Activated CD8-positive, alpha-beta memory T cell treated with anti-CD3 and anti-CD28 coated beads, Interleukin-2, amount 10 ng/mL, durations not matched to agents 7 days and 5 days (primary cell): ENCODE measurements at regions not wholly inside any gene's neighbourhood (a gene's known extent, or its start where the extent isn't known, plus 50 kb on each side); places are given as distances from the start of the nearest gene placed in this dataset.

Experiments used
- ATAC-seq: fragments of 150-1000 bp; cut with Tn5 transposase; one replicate; pipeline ENCODE4 v1.10.0; 2021; ENCODE audit warnings: moderate library complexity
- CTCF ChIA-PET: fragments of 350-600 bp; sonication (Branson Sonifier 250); formaldehyde crosslinking; loops from one replicate; lab custom pipeline; 2021; ENCODE audit warnings: antibody characterized with exemption; lab: Charles Lee
- DNase-seq: peaks from one replicate; pipeline ENCODE4 v3.0.0-alpha.2; 2020
- H3K27ac Mint-ChIP-seq: one replicate; pipeline ENCODE4 v1.8.0; 2021; ENCODE audit warnings: mild to moderate bottlenecking, mixed read lengths
- H3K27me3 Mint-ChIP-seq: one replicate; pipeline ENCODE4 v1.8.0; 2021; ENCODE audit warnings: mixed read lengths
- H3K36me3 Mint-ChIP-seq: one replicate; pipeline ENCODE4 v1.8.0; 2021; ENCODE audit warnings: mild to moderate bottlenecking, mixed read lengths
- H3K4me1 Mint-ChIP-seq: one replicate; pipeline ENCODE4 v1.8.0; 2021; ENCODE audit warnings: mixed read lengths
- H3K4me3 Mint-ChIP-seq: one replicate; pipeline ENCODE4 v1.8.0; 2021; ENCODE audit warnings: mild to moderate bottlenecking, moderate library complexity, mixed read lengths
- H3K9me3 Mint-ChIP-seq: one replicate; pipeline ENCODE4 v1.8.0; 2022; ENCODE audit warnings: low read depth, mixed read lengths

GRCh38 chr13:105311094-105311493 lies 1224.4 kb downstream of the EFNB2 start:
- CTCF ChIA-PET, result no interaction called here
- no peak for DNase-seq
- ATAC-seq, result no peak
- Mint-ChIP-seq H3K4me3 (no peak overlapping the region), H3K9me3 (peaks cover 2% of the 10 kb centered on the region), H3K27ac (no peak overlapping the region), H3K36me3 (no peaks in the 10 kb centered on the region), H3K27me3 (no peaks in the 10 kb centered on the region), H3K4me1 (no peaks in the 10 kb centered on the region)

GRCh38 chr13:105307776-105308175 lies 1227.7 kb downstream of the EFNB2 start:
- ATAC-seq, result no peak
- Mint-ChIP-seq H3K27ac (no peak overlapping the region), H3K27me3 (no peaks in the 10 kb centered on the region), H3K4me3 (no peak overlapping the region), H3K4me1 (no peaks in the 10 kb centered on the region), H3K9me3 (no peaks in the 10 kb centered on the region), H3K36me3 (no peaks in the 10 kb centered on the region)
- CTCF ChIA-PET, result no interaction called here
- DNase-seq, result no peak

- Mint-ChIP-seq H3K4me1 (no peaks in the 10 kb centered on the region), H3K27me3 (no peaks in the 10 kb centered on the region), H3K4me3 (no peak overlapping the region), H3K36me3 (no peaks in the 10 kb centered on the region), H3K9me3 (no peaks in the 10 kb centered on the region), H3K27ac (no peak overlapping the region)
- DNase-seq (no peak), ATAC-seq (no peak)
- CTCF ChIA-PET, result no interaction called here
Observed at GRCh38 chr13:105297839-105298238, 1237.6 kb downstream of the EFNB2 start.

DNA sequence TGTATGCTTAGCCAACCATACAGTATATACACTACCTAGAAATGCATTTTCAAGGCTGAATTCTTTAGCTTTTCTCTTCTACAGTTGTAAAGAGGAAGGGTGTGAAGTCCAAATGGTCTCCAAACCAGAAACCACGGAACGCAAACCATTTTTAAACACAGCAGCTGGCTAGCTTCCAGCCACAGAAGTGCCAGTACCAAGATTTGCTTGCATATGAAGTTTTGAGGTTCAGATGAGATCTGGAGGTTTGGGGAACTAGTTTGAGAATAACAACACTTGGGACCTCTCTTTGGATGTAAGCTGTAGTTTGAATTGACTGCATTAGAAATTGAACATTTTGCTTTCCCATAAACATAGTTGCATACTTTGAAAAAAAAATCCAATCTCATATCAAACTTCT lies 1243.5 kb downstream of the EFNB2 start:
- H3K4me3 Mint-ChIP-seq, result no peak overlapping the region

DNA sequence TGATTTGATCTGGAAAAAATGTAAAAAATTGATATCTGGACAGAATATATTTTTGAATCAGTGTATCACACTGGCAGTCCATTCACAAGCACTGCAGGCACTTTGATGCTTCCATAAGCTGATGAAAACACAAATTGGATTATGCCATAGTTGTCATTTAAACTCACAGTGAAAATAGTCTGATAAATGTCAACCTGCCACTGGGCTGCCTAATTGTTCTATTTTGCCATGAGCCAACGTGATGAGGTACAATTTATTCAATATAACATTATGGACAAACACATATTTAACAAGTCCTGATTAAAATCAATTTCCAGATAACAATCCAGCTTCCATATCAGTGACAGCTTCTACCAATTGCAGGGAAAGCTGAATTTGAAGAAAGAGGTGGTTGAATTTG lies 1244.9 kb downstream of the EFNB2 start:
- Mint-ChIP-seq H3K36me3 (no peaks in the 10 kb centered on the region), H3K9me3 (no peaks in the 10 kb centered on the region), H3K4me1 (no peaks in the 10 kb centered on the region), H3K4me3 (no peak overlapping the region), H3K27ac (no peak overlapping the region), H3K27me3 (no peaks in the 10 kb centered on the region)
- CTCF ChIA-PET, result no interaction called here
- no peak for DNase-seq
- ATAC-seq, result no peak

More for the DNA sequence above, 1243.5 kb downstream of the EFNB2 start:
- Mint-ChIP-seq H3K4me1 (no peaks in the 10 kb centered on the region), H3K9me3 (no peaks in the 10 kb centered on the region), H3K36me3 (no peaks in the 10 kb centered on the region), H3K27me3 (no peaks in the 10 kb centered on the region), H3K27ac (no peak overlapping the region)
- DNase-seq (no peak), ATAC-seq (no peak)
- CTCF ChIA-PET, result no interaction called here

- CTCF ChIA-PET, result no interaction called here
- Mint-ChIP-seq H3K36me3 (no peaks in the 10 kb centered on the region), H3K9me3 (no peaks in the 10 kb centered on the region), H3K27me3 (no peaks in the 10 kb centered on the region), H3K27ac (no peak overlapping the region), H3K4me1 (no peaks in the 10 kb centered on the region), H3K4me3 (no peak overlapping the region)
- DNase-seq (no peak), ATAC-seq (no peak)
Observed at GRCh38 chr13:105285526-105285925, 1249.9 kb downstream of the EFNB2 start.

DNA sequence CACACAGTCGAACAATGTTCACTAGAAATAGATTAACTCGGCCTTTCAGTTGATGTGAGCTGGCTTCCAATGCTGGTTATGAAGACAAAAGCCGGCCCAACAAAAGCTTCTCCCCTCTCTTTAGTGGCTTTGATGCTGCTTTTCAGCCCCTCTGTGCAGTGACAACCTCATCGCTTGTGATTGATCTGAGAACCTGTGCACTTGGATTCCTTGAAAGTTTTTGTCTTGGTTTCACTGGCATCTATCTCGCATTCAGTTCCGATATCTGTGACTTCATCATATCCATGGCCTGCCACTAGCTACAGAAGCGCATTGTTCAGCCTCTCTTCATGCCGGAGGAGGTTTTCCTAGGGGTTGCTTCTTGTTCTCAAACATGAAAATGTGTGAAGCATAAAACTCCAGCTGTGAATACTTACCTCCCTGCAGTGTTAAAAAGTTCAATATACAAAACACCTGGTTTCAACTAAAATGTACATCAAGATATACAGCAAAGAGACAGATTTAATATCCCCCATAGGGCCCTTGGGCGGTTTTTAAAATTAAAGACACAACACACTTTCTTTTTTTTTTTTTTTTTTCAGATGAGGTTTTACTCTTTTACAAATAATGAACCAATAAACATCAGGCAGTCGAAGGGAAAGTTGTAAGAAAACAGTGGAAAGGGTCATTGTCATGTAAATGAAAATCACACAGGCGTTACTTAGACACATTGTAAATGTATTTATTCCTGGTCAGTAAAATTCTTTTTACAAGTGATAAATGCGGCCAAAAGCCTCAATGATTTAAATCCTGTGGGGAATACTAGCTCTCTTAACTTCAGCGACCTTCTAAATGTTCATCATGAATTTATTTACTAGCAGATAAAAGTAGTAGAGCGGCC lies 1252.8 kb downstream of the EFNB2 start:
- CTCF ChIA-PET, result interaction anchor here (0.6 kb wide), 1 partner anchor 1638 kb away, joined by 4 read pairs; no protein-coding TSS in a partner anchor
- H3K4me1 Mint-ChIP-seq, result no peaks in the 10 kb centered on the region
- ATAC-seq (no peak), DNase-seq (no peak)
- no peaks in the 10 kb centered on the region for H3K9me3 Mint-ChIP-seq
- H3K27me3 Mint-ChIP-seq, result no peaks in the 10 kb centered on the region
- H3K27ac Mint-ChIP-seq, result no peak overlapping the region
- H3K36me3 Mint-ChIP-seq, result no peaks in the 10 kb centered on the region
- no peak overlapping the region for H3K4me3 Mint-ChIP-seq

DNA sequence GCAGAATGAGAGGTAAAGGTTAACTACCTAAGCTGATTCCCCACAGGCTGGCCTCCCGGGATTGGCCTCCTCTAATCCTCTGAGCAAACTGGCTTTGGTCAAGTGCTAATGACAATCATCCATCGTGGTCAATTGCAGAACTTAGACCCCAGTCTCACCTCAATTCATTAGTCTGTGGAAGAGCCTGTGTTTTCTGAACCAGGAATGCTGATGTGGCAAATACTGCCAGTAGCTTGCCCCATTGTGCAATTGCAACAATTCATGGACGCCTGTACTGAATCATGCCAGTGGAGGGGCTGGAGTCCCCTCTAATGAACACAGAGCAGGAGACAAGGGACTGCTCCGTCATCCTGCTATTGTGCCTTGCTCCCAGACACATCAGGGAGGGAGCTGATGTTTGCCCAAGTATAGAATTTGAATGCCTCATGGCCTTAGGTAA lies 1256.5 kb downstream of the EFNB2 start:
- no peak overlapping the region for H3K27ac Mint-ChIP-seq
- H3K9me3 Mint-ChIP-seq, result no peaks in the 10 kb centered on the region
- no peaks in the 10 kb centered on the region for H3K36me3 Mint-ChIP-seq
- no peak for ATAC-seq
- H3K27me3 Mint-ChIP-seq, result no peaks in the 10 kb centered on the region
- CTCF ChIA-PET, result no interaction called here
- H3K4me1 Mint-ChIP-seq, result no peaks in the 10 kb centered on the region
- no peak overlapping the region for H3K4me3 Mint-ChIP-seq
- DNase-seq, result no peak

GRCh38 chr13:105276571-105276970 lies 1258.9 kb downstream of the EFNB2 start:
- Mint-ChIP-seq H3K4me1 (no peaks in the 10 kb centered on the region), H3K9me3 (no peaks in the 10 kb centered on the region), H3K27ac (no peak overlapping the region), H3K27me3 (no peaks in the 10 kb centered on the region), H3K36me3 (no peaks in the 10 kb centered on the region), H3K4me3 (no peak overlapping the region)
- CTCF ChIA-PET, result no interaction called here
- ATAC-seq, result no peak
- DNase-seq, result no peak

DNA sequence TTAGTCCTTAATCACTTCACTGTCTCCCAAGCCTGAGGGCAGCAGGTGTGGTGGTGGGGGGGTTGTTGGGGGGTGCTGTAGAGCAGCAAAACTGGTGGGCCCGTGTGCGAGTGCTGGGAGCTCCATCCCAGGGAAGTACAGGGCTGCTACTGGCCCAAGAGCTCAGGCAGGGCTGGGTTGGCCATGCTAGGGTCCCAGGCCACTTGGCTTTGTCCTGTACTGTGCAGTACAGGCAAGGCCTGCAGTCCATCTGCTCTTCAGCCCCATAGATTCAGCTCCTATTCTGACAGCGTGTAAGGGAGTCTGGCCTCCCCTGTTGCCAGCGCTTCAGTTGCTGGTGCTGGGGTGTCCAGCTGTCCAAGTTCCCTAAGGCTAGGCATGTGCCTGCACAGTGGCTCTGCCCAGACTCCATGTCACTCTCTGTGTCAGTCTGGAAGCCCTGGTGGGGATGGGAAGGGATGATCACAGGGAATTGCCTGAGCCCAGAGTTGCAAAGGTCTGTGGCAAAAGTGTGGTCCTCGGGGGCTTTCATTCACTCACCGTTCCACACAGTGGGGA lies 1261.7 kb downstream of the EFNB2 start:
- no peak for ATAC-seq
- Mint-ChIP-seq H3K4me3 (no peak overlapping the region), H3K27ac (no peak overlapping the region), H3K4me1 (no peaks in the 10 kb centered on the region), H3K9me3 (no peaks in the 10 kb centered on the region), H3K27me3 (no peaks in the 10 kb centered on the region), H3K36me3 (no peaks in the 10 kb centered on the region)
- no peak for DNase-seq
- CTCF ChIA-PET, result no interaction called here

- ATAC-seq, result no peak
Observed at GRCh38 chr13:105272660-105273631, 1262.5 kb downstream of the EFNB2 start.

GRCh38 chr13:105266615-105267014 lies 1268.8 kb downstream of the EFNB2 start:
- ATAC-seq, result no peak
- Mint-ChIP-seq H3K9me3 (no peaks in the 10 kb centered on the region), H3K4me3 (no peak overlapping the region), H3K36me3 (no peaks in the 10 kb centered on the region), H3K4me1 (no peaks in the 10 kb centered on the region), H3K27ac (no peak overlapping the region), H3K27me3 (no peaks in the 10 kb centered on the region)
- CTCF ChIA-PET, result no interaction called here
- no peak for DNase-seq

More at GRCh38 chr13:105272660-105273631, 1262.5 kb downstream of the EFNB2 start:
- H3K36me3 Mint-ChIP-seq, result no peaks in the 10 kb centered on the region
- H3K27me3 Mint-ChIP-seq, result no peaks in the 10 kb centered on the region
- no peaks in the 10 kb centered on the region for H3K9me3 Mint-ChIP-seq
- H3K4me1 Mint-ChIP-seq, result no peaks in the 10 kb centered on the region
- H3K27ac Mint-ChIP-seq, result no peak overlapping the region
- no peak overlapping the region for H3K4me3 Mint-ChIP-seq
- CTCF ChIA-PET, result no interaction called here
- no peak for DNase-seq

DNA sequence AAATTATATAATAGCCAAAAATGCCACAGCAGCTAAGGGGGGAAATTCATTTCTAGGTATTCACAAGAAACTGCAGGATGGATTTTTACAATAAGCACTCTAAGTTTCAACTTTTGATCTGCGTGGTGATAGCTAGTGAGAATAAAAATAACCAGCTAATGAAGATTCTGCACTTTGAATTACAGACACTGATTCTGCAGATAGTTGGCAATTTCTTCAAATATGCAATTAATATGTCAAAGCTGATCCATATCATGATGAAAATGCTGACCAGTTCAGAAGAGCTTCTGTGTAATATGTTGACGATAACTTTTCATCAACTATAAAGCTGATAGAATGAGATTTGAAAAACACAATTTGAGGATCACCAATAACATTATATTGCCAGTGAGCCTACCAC lies 1272.9 kb downstream of the EFNB2 start:
- DNase-seq, result no peak
- H3K4me1 Mint-ChIP-seq, result no peaks in the 10 kb centered on the region
- no peaks in the 10 kb centered on the region for H3K9me3 Mint-ChIP-seq
- no peaks in the 10 kb centered on the region for H3K27me3 Mint-ChIP-seq
- H3K27ac Mint-ChIP-seq, result no peak overlapping the region
- no peaks in the 10 kb centered on the region for H3K36me3 Mint-ChIP-seq
- no peak overlapping the region for H3K4me3 Mint-ChIP-seq
- CTCF ChIA-PET, result interaction anchor here (1.3 kb wide), 1 partner anchor 30 kb away, joined by 3 read pairs; no protein-coding TSS in a partner anchor
- no peak for ATAC-seq
